Stomach (tissue), 8 donors: ENCODE measurements at regions not wholly inside any gene's neighbourhood (a gene's known extent, or its start where the extent isn't known, plus 50 kb on each side); places are given as distances from the start of the nearest gene placed in this dataset.

Experiments
- DNase-seq, 2 donors: peaks; one replicate each; pipeline versions ENCODE4 v3.0.0 to v3.0.0-alpha.2; 2013 to 2019
- H3K27ac ChIP-seq, 5 donors: fragments of 200-600 bp in 4 of 5; sonication (generic) in 4 of 5; one replicate each; pipeline ENCODE4 v1.5.1; 2013 to 2019; ENCODE audit warnings: mild to moderate bottlenecking in 1 of 5, moderate library complexity in 1 of 5
- H3K27me3 ChIP-seq, 3 donors: fragments of 200-600 bp; sonication (generic); one replicate each; pipeline ENCODE4 v1.5.1; 2017 to 2019; ENCODE audit warnings: mixed run types in 1 of 3
- H3K36me3 ChIP-seq, 4 donors: fragments of 200-600 bp; sonication (generic); 1 replicate in 3 of 4; 2 replicates in 1 of 4; pipeline ENCODE4 v1.5.1; 2016 to 2019
- H3K4me1 ChIP-seq, 4 donors: fragments of 200-600 bp; sonication (generic); one replicate each; pipeline ENCODE4 v1.5.1; 2016 to 2019
- H3K4me3 ChIP-seq, 4 donors: fragments of 200-600 bp; sonication (generic) in 3 of 4; one replicate each; pipeline ENCODE4 v1.5.1; 2016 to 2019; ENCODE audit warnings: mild to moderate bottlenecking in 1 of 4
- H3K9me3 ChIP-seq, 4 donors: fragments of 200-600 bp; sonication (generic); one replicate each; pipeline ENCODE4 v1.5.1; 2016 to 2019
- CTCF ChIP-seq, 7 experiments: fragments of 450-650 bp in 4 of 7; fragments of 200-600 bp in 3 of 7; sonication (generic) in 3 of 7; IDR thresholded peaks; one replicate each; pipeline ENCODE4 v1.5.1; 2016 to 2019; ENCODE audit warnings: antibody characterized with exemption in 7 of 7, control low read depth in 2 of 7, mild to moderate bottlenecking in 1 of 7
- EP300 ChIP-seq: sonication (generic); formaldehyde crosslinking; IDR thresholded peaks from one replicate; pipeline ENCODE4 v1.6.1; 2017; ENCODE audit warnings: antibody characterized with exemption
- POLR2A ChIP-seq, 4 donors: fragments of 450-650 bp; IDR thresholded peaks; one replicate each; pipeline ENCODE4 v1.6.1; 2016; ENCODE audit warnings: antibody characterized with exemption in 4 of 4, control low read depth in 2 of 4, mild to moderate bottlenecking in 1 of 4, moderate library complexity in 1 of 4
- POLR2AphosphoS5 ChIP-seq, 3 donors: sonication (generic); formaldehyde crosslinking; IDR thresholded peaks; one replicate each; pipeline ENCODE4 v1.6.1; 2016; ENCODE audit warnings: antibody characterized with exemption in 3 of 3
- WGBS, 5 donors: extraction: QIAGEN DNeasy Blood & Tissue Kit in 3 of 5; methylation state at CpG; one replicate each; pipeline versions ENCODE4 v1.1.5 to v1.1.7; 2013 to 2018; 5-methylcytosine and 5-hydroxymethylcytosine counted together
- intact Hi-C: fragments of 100-400 bp; cut with DNase I; formaldehyde crosslinking; loops from one replicate; pipeline ENCODE4 v1.15.1; 2023; ENCODE audit warnings: low total_unique reads
- donor health status: healthy with polysubstance abuse.
- donor health status: Bipolar disorder and iron deficiency.
- donor health status: healthy.

GRCh38 chr12:78439666-78440065 is 424.9 kb upstream of the SYT1 start:
- H3K4me3 ChIP-seq: no peak overlapping the region
- peak in 1 of 2 donors; percentile 3 for DNase-seq
- H3K4me1 ChIP-seq: no peaks in the 10 kb centered on the region
- H3K27me3 ChIP-seq: no peaks in the 10 kb centered on the region
- intact Hi-C loops: no loop called here
- peaks cover 0 to 21% (median 13%) of the 10 kb centered on the region in 4 donors for H3K9me3 ChIP-seq
- no peak overlapping the region for H3K27ac ChIP-seq
- TF ChIP-seq POLR2A (IDR thresholded peaks at IDR 0.05) (no peak), EP300 (no peak), CTCF (IDR thresholded peaks at IDR 0.05) (no peak), POLR2AphosphoS5 (IDR thresholded peaks at IDR 0.05) (no peak)
- WGBS, 5 donors: 54 to 78% (median 72%) methylated on average over 5 of the region's 5 CpGs
- no peaks in the 10 kb centered on the region for H3K36me3 ChIP-seq

- H3K36me3 ChIP-seq: no peaks in the 10 kb centered on the region
- 52 to 72% (median 66%) methylated on average over 3 of the region's 3 CpGs for WGBS, 5 donors
- H3K4me1 ChIP-seq: no peaks in the 10 kb centered on the region
- H3K9me3 ChIP-seq: peaks cover 0 to 21% (median 12%) of the 10 kb centered on the region in 4 donors
- H3K27ac ChIP-seq: no peak overlapping the region
- H3K27me3 ChIP-seq: no peaks in the 10 kb centered on the region
- no peak for DNase-seq
- TF ChIP-seq POLR2A (IDR thresholded peaks at IDR 0.05) (no peak), CTCF (IDR thresholded peaks at IDR 0.05) (no peak), EP300 (no peak), POLR2AphosphoS5 (IDR thresholded peaks at IDR 0.05) (no peak)
- intact Hi-C loops: no loop called here
- no peak overlapping the region for H3K4me3 ChIP-seq
Measured at GRCh38 chr12:78441737-78442453, 422.7 kb upstream of the SYT1 start.

- no peak overlapping the region for H3K27ac ChIP-seq
- no peaks in the 10 kb centered on the region for H3K4me1 ChIP-seq
- DNase-seq: no peak
- intact Hi-C loops: no loop called here
- no peak overlapping the region for H3K4me3 ChIP-seq
- WGBS, 5 donors: 29 to 48% (median 32%) methylated on average over 1 of the region's 1 CpG
- H3K36me3 ChIP-seq: no peaks in the 10 kb centered on the region
- H3K9me3 ChIP-seq: peaks cover 0 to 21% (median 10%) of the 10 kb centered on the region in 4 donors
- no peaks in the 10 kb centered on the region for H3K27me3 ChIP-seq
- TF ChIP-seq POLR2A (IDR thresholded peaks at IDR 0.05) (no peak), EP300 (no peak), CTCF (IDR thresholded peaks at IDR 0.05) (no peak), POLR2AphosphoS5 (IDR thresholded peaks at IDR 0.05) (no peak)
Measured at GRCh38 chr12:78442454-78442801, 422.1 kb upstream of the SYT1 start.

- Histone ChIP-seq H3K27ac (no peak overlapping the region), H3K4me1 (no peaks in the 10 kb centered on the region), H3K27me3 (no peaks in the 10 kb centered on the region), H3K36me3 (no peaks in the 10 kb centered on the region), H3K4me3 (no peak overlapping the region), H3K9me3 (no peaks in the 10 kb centered on the region)
- 90 to 96% (median 93%) methylated on average over 2 of the region's 2 CpGs for WGBS, 5 donors
- DNase-seq: no peak
- intact Hi-C loops: no loop called here
- TF ChIP-seq POLR2A (IDR thresholded peaks at IDR 0.05): no peak
- no peak for TF ChIP-seq POLR2AphosphoS5 (IDR thresholded peaks at IDR 0.05)
- TF ChIP-seq EP300: no peak
- no peak for TF ChIP-seq CTCF (IDR thresholded peaks at IDR 0.05)
Measured at GRCh38 chr12:78446555-78446954, 418.0 kb upstream of the SYT1 start.
